ENCODE measurements at regions not wholly inside any gene's neighbourhood (a gene's known extent, or its start where the extent isn't known, plus 50 kb on each side); places are given as distances from the start of the nearest gene placed in this dataset.
"Not testable (repeated sequence)": the region's sequence is repeated elsewhere in the genome, so short reads cannot be mapped to it uniquely, and the experiment has no call there.

DNA sequence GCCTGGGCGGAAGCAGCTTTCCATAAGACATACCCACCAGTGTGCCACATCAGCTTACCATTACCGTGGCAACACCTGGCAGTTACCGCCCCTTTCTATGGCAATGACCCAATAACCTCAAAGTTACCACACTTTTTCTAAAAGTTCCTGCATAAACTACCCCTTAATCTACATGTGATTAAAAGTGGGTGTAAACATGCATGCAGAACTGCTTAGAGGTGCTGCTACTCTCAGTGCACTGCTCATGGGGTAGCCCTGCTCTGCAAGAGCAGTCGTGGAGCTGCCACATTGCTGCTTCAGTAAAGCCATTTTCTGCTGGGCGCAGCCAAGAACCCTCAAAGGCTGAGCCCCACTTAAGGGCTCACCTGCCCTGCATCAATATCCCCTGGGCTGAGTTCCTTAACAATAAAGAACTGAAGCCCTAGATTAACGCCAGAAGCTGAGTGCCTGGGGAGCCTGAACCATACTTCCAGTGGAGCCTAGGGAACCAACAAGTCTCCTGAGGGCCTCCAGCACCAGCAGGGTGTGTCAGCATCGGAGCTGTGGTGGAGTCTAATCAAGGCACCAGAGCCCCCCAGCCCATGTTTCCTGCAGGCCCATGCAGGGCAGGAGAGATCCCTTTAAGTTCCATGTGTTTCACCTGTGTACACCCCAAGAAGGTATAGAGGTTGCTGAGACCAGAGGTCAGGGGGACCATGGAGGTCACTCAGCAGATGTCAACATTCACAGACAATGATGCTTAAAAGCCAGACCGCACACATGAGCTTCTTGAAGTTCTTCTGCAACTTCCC lies 1198.1 kb downstream of the UQCRFS1 start:
- DNase-seq (ENCODE audit: low read depth) = no peak

GRCh38 chr19:28012361-28012760 lies 1200.6 kb downstream of the UQCRFS1 start:
- no peak for DNase-seq (ENCODE audit: low read depth)

DNA sequence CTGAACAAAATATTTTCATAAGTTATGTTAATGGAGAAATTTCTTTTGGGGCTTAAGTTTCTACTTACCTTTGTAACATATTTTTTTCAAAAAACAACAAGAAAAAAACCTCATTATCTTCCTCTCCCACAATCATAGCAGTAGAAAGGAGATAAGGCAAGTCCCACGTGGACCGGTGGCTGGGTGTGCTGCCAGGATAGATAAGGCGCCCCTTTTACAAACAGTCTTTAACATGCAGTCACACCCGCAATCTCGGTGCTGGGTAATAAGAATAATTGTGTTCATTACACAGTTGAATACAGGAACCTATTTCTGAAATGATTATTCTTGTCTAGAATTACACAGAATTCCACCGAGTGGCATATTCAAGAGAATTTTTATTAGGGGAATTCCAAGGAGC lies 1202.3 kb downstream of the UQCRFS1 start:
- DNase-seq (ENCODE audit: low read depth) = no peak

DNA sequence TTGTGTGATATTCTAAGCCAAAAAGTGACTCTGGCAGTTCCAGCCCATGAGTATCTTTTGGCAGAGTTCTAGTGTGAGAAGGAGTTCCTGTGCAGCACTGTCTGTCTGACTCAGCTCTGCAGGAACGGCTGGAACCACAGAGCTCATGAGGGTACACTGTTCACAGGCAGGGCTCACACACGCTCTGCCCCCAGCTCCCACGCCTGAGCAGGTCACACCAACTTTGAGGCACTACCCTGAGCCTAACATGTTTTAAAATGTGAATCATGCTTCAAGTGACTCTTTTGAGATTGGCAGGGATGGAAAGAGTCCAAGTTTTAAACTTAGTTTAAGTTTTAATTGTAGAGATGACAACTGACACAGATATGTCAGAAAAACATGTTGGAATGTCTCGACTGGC lies 1203.3 kb downstream of the UQCRFS1 start:
- no peak for DNase-seq (ENCODE audit: low read depth)

- DNase-seq (ENCODE audit: low read depth) = no peak
Observed at GRCh38 chr19:28008695-28009094, 1204.3 kb downstream of the UQCRFS1 start.

DNA sequence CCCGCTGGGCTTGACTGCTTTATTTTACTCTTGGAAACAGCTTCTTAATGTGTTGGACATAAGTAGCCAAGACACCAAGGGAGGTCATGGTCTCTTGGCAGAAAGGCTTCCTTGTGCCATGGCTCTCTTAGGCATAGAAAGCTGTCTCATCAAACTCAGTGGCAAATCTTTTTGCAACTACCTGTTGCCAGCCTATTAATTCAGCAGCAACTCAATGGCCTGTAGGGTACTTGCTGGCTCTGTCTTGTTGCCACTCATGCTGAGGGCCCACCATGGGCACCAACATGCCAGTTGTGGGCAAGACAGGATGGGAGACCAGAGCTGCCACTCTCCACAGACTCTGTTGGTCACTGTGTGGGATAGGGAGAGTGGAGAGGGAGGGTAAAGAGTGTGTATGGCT lies 1209.4 kb downstream of the UQCRFS1 start:
- no peak for DNase-seq (ENCODE audit: low read depth)

DNA sequence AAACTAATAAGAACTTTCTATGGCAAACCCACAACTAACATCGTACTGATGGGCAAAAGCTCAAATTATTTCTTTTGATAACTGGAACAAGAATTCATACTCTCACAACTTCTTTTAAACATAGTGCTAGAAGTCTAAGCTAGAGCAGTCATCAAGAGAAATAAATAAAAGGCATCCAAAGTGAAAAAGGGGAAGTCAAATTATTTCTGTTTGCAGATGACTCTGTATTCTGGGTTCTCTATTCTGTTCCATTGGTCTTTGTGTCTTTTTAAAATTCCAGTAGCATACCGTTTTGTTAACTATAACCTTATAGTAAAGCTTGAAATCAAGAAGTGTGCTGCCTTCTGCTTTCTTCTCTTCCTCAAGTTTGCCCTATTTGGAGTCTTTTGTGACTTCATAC lies 1215.9 kb downstream of the UQCRFS1 start:
- no peak for DNase-seq (ENCODE audit: low read depth)

- DNase-seq (ENCODE audit: low read depth) = no peak
Observed at GRCh38 chr19:27993619-27994570, 1219.1 kb downstream of the UQCRFS1 start.

GRCh38 chr19:27986299-27986698 lies 1226.7 kb downstream of the UQCRFS1 start:
- no peak for DNase-seq (ENCODE audit: low read depth)

GRCh38 chr19:27975419-27976005 lies 1237.4 kb downstream of the UQCRFS1 start:
- DNase-seq (ENCODE audit: low read depth) = no peak

GRCh38 chr19:27974082-27974513 lies 1238.9 kb downstream of the UQCRFS1 start:
- DNase-seq (ENCODE audit: low read depth) = no peak

- DNase-seq (ENCODE audit: low read depth) = no peak
Observed at GRCh38 chr19:27972291-27973040, 1240.5 kb downstream of the UQCRFS1 start.

DNA sequence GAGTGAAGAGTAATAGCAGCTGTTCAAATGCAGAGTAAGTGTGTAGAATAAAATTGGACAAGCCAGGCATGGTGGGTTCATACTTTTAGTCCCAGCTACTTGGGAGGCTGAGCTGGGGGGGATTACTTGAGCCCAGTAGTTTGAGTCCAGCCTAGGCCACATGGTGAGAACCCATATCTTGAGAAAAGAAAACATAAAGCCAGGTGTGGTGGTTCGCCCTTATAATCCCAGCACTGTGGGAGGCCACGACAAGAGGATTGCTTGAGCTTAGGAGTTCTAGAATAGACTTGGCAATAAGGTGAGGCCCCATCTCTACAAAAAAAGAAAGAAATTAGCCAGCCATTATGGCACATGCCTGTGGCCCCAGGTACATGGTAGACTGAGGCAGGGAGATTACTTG lies 1241.1 kb downstream of the UQCRFS1 start:
- no peak for DNase-seq (ENCODE audit: low read depth)

DNA sequence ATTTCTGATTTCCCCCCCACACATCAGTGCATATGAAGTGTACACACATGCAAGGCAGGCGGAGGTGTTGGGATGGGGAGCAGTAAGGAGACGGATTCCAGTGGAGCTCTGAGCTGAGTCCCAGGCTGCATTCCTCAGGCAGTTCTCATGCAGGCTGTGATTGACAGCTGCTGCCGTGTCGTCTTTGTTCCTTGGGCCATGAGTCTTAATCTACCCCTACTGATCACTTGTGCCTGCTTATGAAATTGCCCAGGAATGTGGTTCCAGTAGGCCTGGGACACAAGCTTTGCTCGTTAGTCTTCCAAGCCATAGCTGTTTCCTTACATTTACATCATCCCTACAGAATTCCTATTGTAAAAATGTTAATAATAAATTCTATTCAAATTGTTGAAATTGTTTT lies 1241.9 kb downstream of the UQCRFS1 start:
- DNase-seq (ENCODE audit: low read depth) = no peak

- DNase-seq (ENCODE audit: low read depth) = no peak
Observed at GRCh38 chr19:27966390-27966816, 1246.5 kb downstream of the UQCRFS1 start.

DNA sequence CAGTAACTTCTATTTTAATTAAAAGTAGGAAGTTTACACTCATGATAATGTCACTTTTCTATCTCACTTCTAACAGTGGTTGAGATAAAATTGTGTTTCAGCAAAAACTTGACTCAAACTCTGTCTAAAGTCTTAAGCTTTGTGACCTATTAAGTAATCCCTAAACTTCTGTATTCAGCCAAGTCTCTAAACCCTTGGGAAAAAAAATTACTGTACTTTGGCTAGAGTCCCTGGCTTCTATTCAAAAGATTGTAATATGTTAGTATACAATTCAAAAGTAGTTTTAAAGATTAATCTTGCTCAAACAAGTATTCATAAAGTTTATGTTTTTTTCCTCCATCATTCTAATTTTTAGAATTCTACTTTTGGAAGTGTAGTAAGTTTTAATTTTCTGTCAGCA lies 1248.8 kb downstream of the UQCRFS1 start:
- no peak for DNase-seq (ENCODE audit: low read depth)

- DNase-seq (ENCODE audit: low read depth) = no peak
Observed at GRCh38 chr19:27962264-27962663, 1250.7 kb downstream of the UQCRFS1 start.

DNA sequence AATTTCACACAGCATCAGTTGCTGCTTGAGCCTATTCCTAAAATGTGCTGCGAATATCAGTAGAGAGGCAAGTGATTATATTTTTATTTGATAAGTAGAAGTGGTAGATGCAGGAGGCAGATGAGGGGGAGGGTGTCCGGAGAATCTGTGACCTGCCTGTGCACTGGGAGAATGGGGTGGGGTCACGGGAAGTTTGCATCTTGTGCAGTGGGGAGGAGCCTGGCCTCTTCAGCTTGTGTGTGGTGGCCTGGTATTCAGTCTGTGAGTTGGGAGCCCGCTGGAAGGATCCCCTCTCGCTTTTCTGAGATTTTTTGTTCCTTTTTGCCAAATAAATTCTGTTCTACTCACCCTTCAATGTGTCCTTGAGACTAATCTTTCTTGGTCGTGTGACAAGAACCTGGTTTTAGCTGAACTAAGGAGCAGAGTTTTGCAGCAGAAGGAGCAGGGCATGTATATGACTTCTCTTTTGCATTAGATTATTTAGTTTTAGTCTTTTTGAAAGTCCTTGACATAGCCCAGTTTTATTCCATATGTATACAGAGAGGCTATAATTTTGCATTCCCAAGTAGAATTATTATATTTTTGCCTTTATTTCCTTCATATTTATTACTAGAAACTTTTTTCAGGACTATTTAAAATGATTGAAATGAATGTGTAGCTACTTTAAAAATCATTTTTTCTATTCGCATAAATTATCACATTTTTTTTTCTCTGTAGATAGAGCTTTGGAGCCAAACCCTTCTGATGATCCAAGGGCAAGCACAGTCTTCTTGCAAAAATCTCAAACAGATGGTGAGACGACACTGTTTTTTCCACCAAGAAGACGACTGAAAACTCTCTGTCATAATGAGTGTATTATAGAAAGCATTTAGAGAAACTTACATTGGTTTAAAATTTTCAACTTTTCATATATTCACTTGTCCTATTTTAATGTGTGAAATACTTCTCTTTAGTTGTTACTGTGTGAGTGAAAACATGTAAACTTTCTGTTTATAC lies 1257.2 kb downstream of the UQCRFS1 start:
- DNase-seq (ENCODE audit: low read depth) = no peak

DNA sequence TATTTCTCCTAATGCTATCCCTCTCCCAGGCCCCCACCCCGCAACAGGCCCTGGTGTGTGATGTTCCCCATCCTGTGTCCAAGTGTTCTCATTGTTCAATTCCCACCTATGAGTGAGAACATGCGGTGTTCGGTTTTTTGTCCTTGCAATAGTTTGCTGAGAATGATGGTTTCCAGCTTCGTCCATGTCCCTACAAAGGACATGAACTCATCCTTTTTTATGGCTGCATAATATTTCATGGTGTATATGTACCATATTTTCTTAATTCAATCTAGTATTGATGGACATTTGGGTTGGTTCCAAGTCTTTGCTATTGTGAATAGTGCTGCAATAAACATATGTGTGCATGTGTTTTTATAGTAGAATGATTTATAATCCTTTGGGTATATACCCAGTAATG lies 1270.3 kb downstream of the UQCRFS1 start:
- DNase-seq (ENCODE audit: low read depth) = not testable (repeated sequence)

DNA sequence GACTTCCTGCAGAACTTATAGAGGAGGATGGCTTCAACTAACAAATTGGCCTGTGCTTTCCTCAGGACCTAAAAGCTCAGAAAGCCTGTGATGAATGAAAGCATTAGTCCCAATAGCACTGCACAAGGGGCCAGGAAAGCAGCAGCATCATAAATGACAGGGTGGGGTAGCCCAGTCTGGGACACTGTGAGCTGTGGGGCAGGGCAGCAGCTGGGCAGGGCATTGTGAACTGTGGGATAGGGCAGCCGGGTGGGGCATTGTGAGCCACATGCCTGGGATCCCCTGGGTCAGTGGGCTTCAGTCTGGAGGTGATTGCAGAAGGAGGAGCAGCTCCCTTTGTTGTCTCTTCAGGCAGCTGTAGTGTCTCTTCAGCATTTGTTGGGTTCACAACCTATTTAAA lies 1276.8 kb downstream of the UQCRFS1 start:
- DNase-seq (ENCODE audit: low read depth) = no peak

GRCh38 chr19:27935669-27936068 lies 1277.3 kb downstream of the UQCRFS1 start:
- no peak for DNase-seq (ENCODE audit: low read depth)

Measured in stimulated activated CD8-positive, alpha-beta memory T cell treated with anti-CD3 and anti-CD28 coated beads, Interleukin-7, amount 100 ng/mL, for 24 hours (primary cell).